Progenitor cell of endocrine pancreas (in vitro differentiated cells): ENCODE measurements at regions not wholly inside any gene's neighbourhood (a gene's known extent, or its start where the extent isn't known, plus 50 kb on each side); places are given as distances from the start of the nearest gene placed in this dataset.

Source experiments
- DNase-seq: peaks from one replicate; pipeline ENCODE4 v3.0.0; 2021; ENCODE audit warnings: low spot score; ENCODE audit not compliant: unreplicated experiment
- H3K27ac Mint-ChIP-seq: 2 replicates; pipeline ENCODE4 v1.8.0; 2021; ENCODE audit warnings: mild to moderate bottlenecking, moderate library complexity, mixed read lengths
- H3K27me3 Mint-ChIP-seq: 2 replicates; pipeline ENCODE4 v1.8.0; 2021; ENCODE audit warnings: mixed read lengths
- H3K36me3 Mint-ChIP-seq: 2 replicates; pipeline ENCODE4 v1.8.0; 2022; ENCODE audit warnings: mixed read lengths; ENCODE audit not compliant: insufficient read depth
- H3K4me1 Mint-ChIP-seq: 2 replicates; pipeline ENCODE4 v1.8.0; 2021; ENCODE audit warnings: low read depth, mixed read lengths
- H3K4me3 Mint-ChIP-seq: 2 replicates; pipeline ENCODE4 v1.8.0; 2021; ENCODE audit warnings: low read depth, mild to moderate bottlenecking, moderate library complexity, mixed read lengths
- H3K9me3 Mint-ChIP-seq: 2 replicates; pipeline ENCODE4 v1.8.0; 2021; ENCODE audit warnings: low read depth, mixed read lengths
- TF ChIP-seq, protein P1 (sequence below): fragments of 200-600 bp; sonication (generic); IDR thresholded peaks from one replicate; pipeline ENCODE4 v1.5.0; 2021; ENCODE audit warnings: antibody characterized with exemption, mild to moderate bottlenecking; ENCODE audit not compliant: unreplicated experiment

DNA sequence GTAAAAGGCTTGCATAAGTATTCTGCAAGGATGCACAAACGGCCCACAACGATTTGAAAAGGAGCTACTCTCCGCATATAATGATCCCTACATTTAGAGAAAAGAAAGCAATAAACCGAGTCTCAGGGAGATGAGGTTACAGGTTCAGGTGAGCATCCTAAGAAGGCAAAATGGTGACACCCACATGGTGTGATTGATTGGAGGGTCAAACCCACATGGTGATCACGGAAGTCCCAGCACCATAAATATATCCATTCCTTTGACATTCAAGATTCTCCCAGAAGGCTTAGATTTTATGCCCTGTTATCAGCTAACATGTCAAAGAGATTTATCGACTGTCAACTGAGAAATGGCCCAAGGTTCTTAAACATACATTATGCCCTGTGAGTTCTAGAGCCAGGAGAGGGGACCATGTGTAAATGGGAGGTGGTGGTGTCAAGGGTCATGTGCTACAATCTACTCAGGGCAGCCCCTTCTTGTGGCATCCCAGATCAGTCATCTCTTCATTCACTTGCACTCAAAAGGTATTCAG lies 282.2 kb downstream of the EMP1 start:
- no peak overlapping the region for H3K27ac Mint-ChIP-seq
- no peaks in the 10 kb centered on the region for H3K27me3 Mint-ChIP-seq
- H3K9me3 Mint-ChIP-seq: no peaks in the 10 kb centered on the region

DNA sequence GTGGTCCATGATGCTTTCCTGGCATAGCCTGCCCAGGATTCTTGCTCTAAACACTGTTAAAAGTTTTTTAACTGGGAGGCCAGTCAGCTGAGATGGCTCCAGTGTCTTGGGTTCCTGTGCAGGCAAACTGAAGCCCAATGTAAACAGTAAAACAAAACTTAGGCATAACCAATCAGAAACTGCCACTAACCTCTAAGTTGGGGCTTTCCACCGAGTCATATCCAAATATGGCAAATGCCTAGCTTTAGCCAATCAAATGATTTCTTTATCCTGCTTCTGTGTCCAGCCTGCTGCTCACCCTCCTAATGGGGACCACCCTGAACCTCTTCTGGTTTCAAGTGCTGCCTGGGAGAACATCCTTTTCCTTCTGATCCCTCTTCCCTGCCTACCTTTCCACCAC lies 277.9 kb downstream of the EMP1 start:
- H3K4me1 Mint-ChIP-seq: no peaks in the 10 kb centered on the region
- H3K9me3 Mint-ChIP-seq: no peaks in the 10 kb centered on the region
- TF ChIP-seq, protein P1, sequence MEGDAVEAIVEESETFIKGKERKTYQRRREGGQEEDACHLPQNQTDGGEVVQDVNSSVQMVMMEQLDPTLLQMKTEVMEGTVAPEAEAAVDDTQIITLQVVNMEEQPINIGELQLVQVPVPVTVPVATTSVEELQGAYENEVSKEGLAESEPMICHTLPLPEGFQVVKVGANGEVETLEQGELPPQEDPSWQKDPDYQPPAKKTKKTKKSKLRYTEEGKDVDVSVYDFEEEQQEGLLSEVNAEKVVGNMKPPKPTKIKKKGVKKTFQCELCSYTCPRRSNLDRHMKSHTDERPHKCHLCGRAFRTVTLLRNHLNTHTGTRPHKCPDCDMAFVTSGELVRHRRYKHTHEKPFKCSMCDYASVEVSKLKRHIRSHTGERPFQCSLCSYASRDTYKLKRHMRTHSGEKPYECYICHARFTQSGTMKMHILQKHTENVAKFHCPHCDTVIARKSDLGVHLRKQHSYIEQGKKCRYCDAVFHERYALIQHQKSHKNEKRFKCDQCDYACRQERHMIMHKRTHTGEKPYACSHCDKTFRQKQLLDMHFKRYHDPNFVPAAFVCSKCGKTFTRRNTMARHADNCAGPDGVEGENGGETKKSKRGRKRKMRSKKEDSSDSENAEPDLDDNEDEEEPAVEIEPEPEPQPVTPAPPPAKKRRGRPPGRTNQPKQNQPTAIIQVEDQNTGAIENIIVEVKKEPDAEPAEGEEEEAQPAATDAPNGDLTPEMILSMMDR: no peak
- H3K27me3 Mint-ChIP-seq: no peaks in the 10 kb centered on the region
- H3K36me3 Mint-ChIP-seq: no peaks in the 10 kb centered on the region
- H3K27ac Mint-ChIP-seq: no peak overlapping the region
- no peak for DNase-seq
- no peak overlapping the region for H3K4me3 Mint-ChIP-seq

More for the DNA sequence above, 282.2 kb downstream of the EMP1 start:
- H3K36me3 Mint-ChIP-seq: no peaks in the 10 kb centered on the region
- no peak for DNase-seq
- no peaks in the 10 kb centered on the region for H3K4me1 Mint-ChIP-seq
- no peak overlapping the region for H3K4me3 Mint-ChIP-seq
- TF ChIP-seq, protein P1: no peak

DNA sequence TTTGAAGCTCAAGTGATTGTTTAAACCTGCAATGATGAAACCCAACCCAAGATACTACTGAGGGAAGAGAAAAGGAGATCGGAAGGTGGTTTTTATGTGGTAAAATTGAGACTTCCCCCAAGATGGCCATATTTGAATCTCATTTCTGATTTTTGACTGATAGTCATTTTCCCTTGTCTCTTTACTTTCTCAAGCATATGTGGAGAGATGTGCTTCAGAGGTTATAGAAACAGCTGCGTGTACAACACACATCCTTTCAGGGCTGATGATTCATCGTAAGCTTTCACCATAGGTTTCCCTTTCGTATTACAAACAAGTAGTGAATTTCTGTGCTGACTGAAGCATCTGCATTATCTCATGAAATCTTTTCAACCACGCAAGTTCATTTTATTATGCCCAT lies 276.2 kb downstream of the EMP1 start:
- TF ChIP-seq, protein P1: no peak
- no peak overlapping the region for H3K4me3 Mint-ChIP-seq
- no peak overlapping the region for H3K27ac Mint-ChIP-seq
- no peaks in the 10 kb centered on the region for H3K4me1 Mint-ChIP-seq
- DNase-seq: no peak
- H3K9me3 Mint-ChIP-seq: no peaks in the 10 kb centered on the region
- peaks cover 7% of the 10 kb centered on the region for H3K27me3 Mint-ChIP-seq
- no peaks in the 10 kb centered on the region for H3K36me3 Mint-ChIP-seq

DNA sequence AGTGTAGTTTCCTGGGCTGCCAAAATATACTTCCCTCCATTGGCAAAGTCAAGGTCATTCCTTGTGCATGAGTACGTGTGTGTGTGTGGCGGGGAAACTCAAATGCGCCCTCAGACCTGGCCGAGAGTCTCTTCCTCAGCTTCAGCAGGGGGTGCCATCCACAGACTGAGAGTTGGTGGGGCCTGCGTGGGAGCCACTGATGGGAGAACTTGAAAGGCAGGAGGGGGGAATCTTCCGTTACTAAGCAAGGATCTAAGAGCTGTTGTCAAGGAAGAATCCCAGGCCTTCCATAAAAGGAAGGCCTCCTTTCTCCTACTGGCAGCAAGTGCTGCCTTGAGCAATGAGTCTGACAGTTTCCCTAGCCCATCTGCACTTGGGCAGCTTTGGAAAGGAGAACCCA lies 274.9 kb downstream of the EMP1 start:
- H3K9me3 Mint-ChIP-seq: no peaks in the 10 kb centered on the region
- H3K27ac Mint-ChIP-seq: no peak overlapping the region
- TF ChIP-seq, protein P1: no peak
- H3K4me3 Mint-ChIP-seq: no peak overlapping the region
- DNase-seq: no peak
- no peaks in the 10 kb centered on the region for H3K36me3 Mint-ChIP-seq
- no peaks in the 10 kb centered on the region for H3K4me1 Mint-ChIP-seq
- peaks cover 7% of the 10 kb centered on the region for H3K27me3 Mint-ChIP-seq

DNA sequence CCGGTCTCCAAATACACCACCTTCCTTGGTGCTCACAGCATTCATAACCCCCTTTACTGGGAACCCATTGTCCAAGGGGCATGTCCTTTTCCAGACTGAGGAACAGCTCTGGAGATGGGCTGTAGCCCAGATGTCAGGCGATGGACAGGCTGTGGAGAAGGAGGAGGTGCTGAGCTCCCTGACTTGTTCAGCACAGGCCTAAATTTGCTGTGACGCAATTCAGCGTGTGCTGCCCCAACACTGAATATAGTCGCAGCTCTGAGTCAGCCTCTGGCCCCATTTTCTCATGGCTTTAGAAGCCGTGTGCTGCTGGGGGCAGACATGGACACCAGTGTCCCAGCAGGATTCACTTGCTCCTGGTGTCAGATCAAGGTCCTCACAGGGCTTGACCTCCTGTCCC lies 269.1 kb downstream of the EMP1 start:
- Mint-ChIP-seq H3K36me3 (no peaks in the 10 kb centered on the region), H3K4me1 (no peaks in the 10 kb centered on the region), H3K27me3 (peaks cover 13% of the 10 kb centered on the region), H3K4me3 (no peak overlapping the region), H3K27ac (no peak overlapping the region), H3K9me3 (no peaks in the 10 kb centered on the region)
- no peak for DNase-seq
- TF ChIP-seq, protein P1: no peak
